Mammary epithelial cell (primary cell): ENCODE measurements at regions not wholly inside any gene's neighbourhood (a gene's known extent, or its start where the extent isn't known, plus 50 kb on each side); places are given as distances from the start of the nearest gene placed in this dataset.

Experiments
- EZH2 ChIP-seq: IDR thresholded peaks from 2 replicates; pipeline ENCODE4 v1.6.1; 2012; ENCODE audit warnings: low read length, inconsistent platforms, borderline replicate concordance
- TF ChIP-seq, protein P1 (sequence below), 2 donors: IDR thresholded peaks in 1 of 2; conservative IDR thresholded peaks in 1 of 2; 2 replicates each; pipeline ENCODE4 v1.5.1; 2011 to 2012; ENCODE audit warnings: inconsistent platforms in 2 of 2, low read length in 2 of 2, mild to moderate bottlenecking in 2 of 2, control low read depth in 1 of 2, low read depth in 1 of 2; ENCODE audit not compliant: insufficient read depth in 1 of 2; ENCODE audit errors: extremely low read depth in 1 of 2

DNA sequence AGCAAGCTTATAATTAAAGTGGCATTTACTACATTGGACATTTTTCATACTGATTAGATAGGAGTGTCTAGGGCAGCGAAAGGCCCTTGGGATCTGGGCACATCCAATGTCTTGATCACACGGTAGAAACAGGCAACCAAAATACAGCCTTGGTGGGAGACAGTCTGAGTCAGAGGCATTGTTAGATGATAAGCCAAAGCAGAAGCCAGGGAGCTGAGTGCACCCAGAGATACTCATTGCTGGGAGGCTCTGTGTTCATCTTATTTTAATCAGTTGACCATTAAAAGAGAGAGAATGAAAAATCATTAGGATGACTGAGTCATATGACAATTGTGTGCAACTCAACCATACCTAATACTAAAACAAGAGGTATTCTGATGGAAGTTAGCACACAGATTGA is 109.5 kb downstream of the LCA5 start:
- TF ChIP-seq, protein P1, sequence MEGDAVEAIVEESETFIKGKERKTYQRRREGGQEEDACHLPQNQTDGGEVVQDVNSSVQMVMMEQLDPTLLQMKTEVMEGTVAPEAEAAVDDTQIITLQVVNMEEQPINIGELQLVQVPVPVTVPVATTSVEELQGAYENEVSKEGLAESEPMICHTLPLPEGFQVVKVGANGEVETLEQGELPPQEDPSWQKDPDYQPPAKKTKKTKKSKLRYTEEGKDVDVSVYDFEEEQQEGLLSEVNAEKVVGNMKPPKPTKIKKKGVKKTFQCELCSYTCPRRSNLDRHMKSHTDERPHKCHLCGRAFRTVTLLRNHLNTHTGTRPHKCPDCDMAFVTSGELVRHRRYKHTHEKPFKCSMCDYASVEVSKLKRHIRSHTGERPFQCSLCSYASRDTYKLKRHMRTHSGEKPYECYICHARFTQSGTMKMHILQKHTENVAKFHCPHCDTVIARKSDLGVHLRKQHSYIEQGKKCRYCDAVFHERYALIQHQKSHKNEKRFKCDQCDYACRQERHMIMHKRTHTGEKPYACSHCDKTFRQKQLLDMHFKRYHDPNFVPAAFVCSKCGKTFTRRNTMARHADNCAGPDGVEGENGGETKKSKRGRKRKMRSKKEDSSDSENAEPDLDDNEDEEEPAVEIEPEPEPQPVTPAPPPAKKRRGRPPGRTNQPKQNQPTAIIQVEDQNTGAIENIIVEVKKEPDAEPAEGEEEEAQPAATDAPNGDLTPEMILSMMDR (conservative IDR thresholded peaks at IDR 0.05 in 1 of 2, IDR thresholded peaks at IDR 0.05 in 1 of 2; ENCODE audit: extremely low read depth in 1 of 2, insufficient read depth in 1 of 2, low read depth in 1 of 2, low read length in 2 of 2): no peak
- no peak for TF ChIP-seq EZH2
